Mesodermal cell (in vitro differentiated cells): ENCODE measurements at regions not wholly inside any gene's neighbourhood (a gene's known extent, or its start where the extent isn't known, plus 50 kb on each side); places are given as distances from the start of the nearest gene placed in this dataset.

Experiments used
- H3K27ac ChIP-seq: 2 replicates; pipeline ENCODE4 v1.7.0; 2013; ENCODE audit warnings: mild to moderate bottlenecking, low read depth, low read length, moderate library complexity; ENCODE audit not compliant: severe bottlenecking
- H3K36me3 ChIP-seq: 2 replicates; pipeline ENCODE4 v1.7.1; 2013; ENCODE audit warnings: mild to moderate bottlenecking, low read length, moderate library complexity; ENCODE audit not compliant: control insufficient read depth, insufficient read depth
- H3K4me1 ChIP-seq: one replicate; pipeline ENCODE4 v1.7.1; 2013; ENCODE audit warnings: mild to moderate bottlenecking, low read length; ENCODE audit not compliant: insufficient read depth, control insufficient read depth, poor library complexity, severe bottlenecking
- H3K4me3 ChIP-seq: 2 replicates; pipeline ENCODE4 v1.7.0; 2013; ENCODE audit warnings: low read length, control low read depth, mild to moderate bottlenecking; ENCODE audit not compliant: insufficient read depth, poor library complexity, severe bottlenecking; ENCODE audit errors: extremely low read depth
- H3K9me3 ChIP-seq: 2 replicates; pipeline ENCODE4 v1.7.1; 2013; ENCODE audit warnings: mild to moderate bottlenecking, low read length, moderate library complexity; ENCODE audit not compliant: control insufficient read depth
- whole genome bisulfite sequencing, 2 experiments: methylation state at CpG; one replicate each; pipeline ENCODE4 v1.1.5; 2013; ENCODE audit warnings: missing lambda C conversion rate in 2 of 2; ENCODE audit not compliant: insufficient coverage in 2 of 2; 5-methylcytosine and 5-hydroxymethylcytosine counted together

DNA sequence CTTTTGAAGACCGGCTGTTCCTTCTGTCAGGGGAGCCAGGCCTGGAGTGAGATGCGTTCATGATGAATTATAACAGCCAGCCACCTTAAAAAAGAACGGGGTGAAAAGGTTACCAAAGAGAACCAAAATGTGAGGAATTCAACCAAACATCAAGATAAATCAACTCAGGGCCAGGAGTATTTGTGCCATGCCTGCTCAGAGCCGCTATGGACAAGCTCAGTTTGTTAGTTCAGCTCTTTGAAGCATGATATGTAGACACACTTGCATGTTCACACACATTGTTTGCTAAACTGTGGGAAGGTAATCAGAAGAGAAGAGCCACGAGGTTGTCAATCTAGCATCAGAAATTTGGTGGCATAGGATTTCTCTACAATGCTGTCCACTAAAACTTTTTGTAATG, 367.4 kb upstream of the TBX3 start:
- WGBS, 2 experiments = 80 to 91% methylated on average over 2 to 4 of the region's 5 CpGs
- Histone ChIP-seq H3K4me1 (no peaks in the 10 kb centered on the region), H3K36me3 (no peaks in the 10 kb centered on the region), H3K4me3 (no peak overlapping the region), H3K27ac (no peak overlapping the region), H3K9me3 (no peaks in the 10 kb centered on the region)

- 100% methylated on average over 1 of the region's 4 CpGs; no CpG with 5 or more reads in 1 of the 2 experiments for WGBS, 2 experiments
Measured at GRCh38 chr12:115049614-115050013, 365.6 kb upstream of the TBX3 start.

GRCh38 chr12:115046805-115047204, 362.8 kb upstream of the TBX3 start:
- WGBS, 2 experiments = 100% methylated on average over 1 of the region's 1 CpG; no CpG with 5 or more reads in 1 of the 2 experiments
- no peaks in the 10 kb centered on the region for H3K4me1 ChIP-seq

More at GRCh38 chr12:115049614-115050013, 365.6 kb upstream of the TBX3 start:
- H3K4me3 ChIP-seq = no peak overlapping the region
- H3K9me3 ChIP-seq = no peaks in the 10 kb centered on the region
- no peaks in the 10 kb centered on the region for H3K4me1 ChIP-seq
- H3K36me3 ChIP-seq = no peaks in the 10 kb centered on the region
- no peak overlapping the region for H3K27ac ChIP-seq

GRCh38 chr12:115044073-115044472, 360.1 kb upstream of the TBX3 start:
- 92 to 96% methylated on average over 4 to 5 of the region's 6 CpGs for WGBS, 2 experiments
- Histone ChIP-seq H3K36me3 (no peaks in the 10 kb centered on the region), H3K4me3 (no peak overlapping the region), H3K27ac (no peak overlapping the region), H3K9me3 (no peaks in the 10 kb centered on the region), H3K4me1 (no peaks in the 10 kb centered on the region)

More at GRCh38 chr12:115046805-115047204, 362.8 kb upstream of the TBX3 start:
- no peaks in the 10 kb centered on the region for H3K9me3 ChIP-seq
- no peak overlapping the region for H3K4me3 ChIP-seq
- H3K36me3 ChIP-seq = no peaks in the 10 kb centered on the region
- H3K27ac ChIP-seq = no peak overlapping the region

- no peaks in the 10 kb centered on the region for H3K9me3 ChIP-seq
- 87 to 90% methylated on average over 4 of the region's 4 CpGs for WGBS, 2 experiments
Measured at GRCh38 chr12:115043079-115043478, 359.1 kb upstream of the TBX3 start.

DNA sequence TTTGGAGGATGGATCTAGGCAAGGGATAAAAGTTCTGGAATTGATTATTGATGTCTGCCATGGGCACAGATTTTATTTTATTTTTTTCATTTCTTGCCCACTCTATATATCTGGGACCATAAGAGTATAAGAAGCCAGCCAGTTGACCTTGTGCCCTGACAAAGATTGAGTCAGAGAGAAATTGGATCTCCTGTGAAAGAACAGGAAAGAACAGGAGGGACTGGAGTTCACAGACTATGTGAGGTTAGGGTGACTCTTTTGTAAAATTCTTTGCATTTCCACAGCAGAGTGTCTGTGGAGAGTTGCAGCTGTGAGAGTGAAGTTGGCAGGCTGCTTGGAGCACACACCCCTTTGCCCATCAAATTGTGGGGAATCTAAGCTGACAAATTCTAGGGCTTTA, 358.4 kb upstream of the TBX3 start:
- Histone ChIP-seq H3K9me3 (no peaks in the 10 kb centered on the region), H3K4me1 (no peaks in the 10 kb centered on the region), H3K27ac (no peak overlapping the region), H3K36me3 (no peaks in the 10 kb centered on the region), H3K4me3 (no peak overlapping the region)

More at GRCh38 chr12:115043079-115043478, 359.1 kb upstream of the TBX3 start:
- Histone ChIP-seq H3K4me1 (no peaks in the 10 kb centered on the region), H3K4me3 (no peak overlapping the region), H3K36me3 (no peaks in the 10 kb centered on the region), H3K27ac (no peak overlapping the region)

DNA sequence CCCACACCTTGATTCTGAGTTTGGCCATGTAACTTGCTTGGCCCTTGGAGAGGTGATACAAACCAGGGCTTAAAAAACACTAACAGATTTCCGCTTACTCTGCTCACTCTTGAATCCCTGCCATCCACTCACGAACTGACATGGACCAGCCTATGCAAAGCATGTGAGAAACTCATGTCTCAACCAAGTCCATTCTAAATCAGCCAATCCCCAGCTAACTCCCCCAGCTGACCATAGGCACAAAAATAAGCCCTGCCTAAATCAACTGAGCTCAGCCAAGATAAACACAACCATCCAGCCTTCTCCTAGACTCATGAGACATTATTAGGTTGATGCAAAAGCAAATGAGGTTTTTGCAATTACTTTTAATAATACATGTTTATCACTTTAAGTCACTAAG, 353.9 kb upstream of the TBX3 start:
- no peak overlapping the region for H3K27ac ChIP-seq
- no peaks in the 10 kb centered on the region for H3K9me3 ChIP-seq
- H3K36me3 ChIP-seq = no peaks in the 10 kb centered on the region
- WGBS, 2 experiments = 88 to 100% methylated on average over 2 of the region's 2 CpGs
- no peak overlapping the region for H3K4me3 ChIP-seq
- no peaks in the 10 kb centered on the region for H3K4me1 ChIP-seq

GRCh38 chr12:115035535-115036107, 351.6 kb upstream of the TBX3 start:
- H3K36me3 ChIP-seq = no peaks in the 10 kb centered on the region
- WGBS, 2 experiments = 42 to 75% methylated on average over 1 to 2 of the region's 2 CpGs
- no peaks in the 10 kb centered on the region for H3K4me1 ChIP-seq
- no peaks in the 10 kb centered on the region for H3K9me3 ChIP-seq
- H3K27ac ChIP-seq = no peak overlapping the region
- H3K4me3 ChIP-seq = no peak overlapping the region

DNA sequence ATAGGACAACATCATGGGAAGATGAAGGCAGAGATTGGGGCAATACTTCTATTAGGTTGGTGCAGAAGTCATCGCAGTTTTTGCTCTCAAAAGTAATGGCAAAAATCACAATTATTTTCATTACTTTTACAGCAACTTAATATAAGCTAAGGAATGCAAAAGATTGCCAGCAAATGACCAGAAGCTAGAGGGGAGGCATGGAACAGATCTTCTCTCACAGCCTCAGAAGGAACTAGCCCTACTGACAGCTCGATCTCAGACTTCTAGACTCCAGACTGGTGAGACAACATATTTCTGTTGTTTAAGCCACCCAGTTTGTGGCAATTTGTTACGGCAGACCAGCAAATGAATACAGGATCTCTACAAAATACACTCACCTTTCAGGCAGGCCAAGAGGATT, 348.5 kb upstream of the TBX3 start:
- 78 to 80% methylated on average over 1 to 2 of the region's 3 CpGs for WGBS, 2 experiments
- Histone ChIP-seq H3K4me3 (no peak overlapping the region), H3K27ac (no peak overlapping the region), H3K4me1 (no peaks in the 10 kb centered on the region), H3K9me3 (no peaks in the 10 kb centered on the region), H3K36me3 (no peaks in the 10 kb centered on the region)

DNA sequence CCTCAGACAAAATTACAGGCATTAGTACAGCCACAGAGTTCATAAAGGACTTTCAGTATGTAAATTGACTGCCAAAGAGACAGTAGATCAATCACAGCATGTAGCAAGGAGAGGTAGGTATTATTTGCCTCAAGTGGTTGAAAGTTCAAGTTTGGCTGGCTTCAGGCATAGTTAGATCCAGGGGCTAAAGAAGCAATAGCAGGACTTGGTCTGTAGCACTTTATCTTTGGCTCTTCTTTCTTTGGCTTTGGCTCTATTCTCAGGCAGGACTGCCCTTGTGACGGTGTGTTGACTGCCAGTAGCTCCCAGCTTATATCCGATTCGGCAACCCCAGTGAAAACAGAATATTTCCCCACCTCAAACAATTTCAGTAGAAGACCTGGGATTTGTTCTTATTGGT, 346.0 kb upstream of the TBX3 start:
- Histone ChIP-seq H3K4me3 (no peak overlapping the region), H3K4me1 (no peaks in the 10 kb centered on the region), H3K36me3 (no peaks in the 10 kb centered on the region), H3K27ac (no peak overlapping the region), H3K9me3 (no peaks in the 10 kb centered on the region)
- 97% methylated on average over 3 of the region's 3 CpGs; no CpG with 5 or more reads in 1 of the 2 experiments for WGBS, 2 experiments

DNA sequence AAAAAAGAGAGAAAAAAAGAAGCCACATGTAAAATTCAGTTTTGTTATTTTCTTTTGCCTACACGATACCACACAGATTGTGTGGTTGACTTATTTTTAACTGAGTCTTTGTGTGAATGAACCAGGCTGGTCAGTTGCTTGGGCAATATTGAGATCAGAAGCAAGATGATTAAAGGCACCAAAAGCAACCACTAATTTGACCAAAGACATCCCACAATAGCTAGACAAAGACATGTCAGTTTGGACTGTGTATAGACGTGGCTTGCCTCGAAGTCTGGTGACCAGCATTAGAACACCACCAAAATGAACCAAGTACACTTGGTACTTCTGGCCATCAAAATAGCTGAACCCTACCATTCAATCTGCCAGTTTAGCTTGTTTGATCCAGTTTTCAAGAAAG, 340.6 kb upstream of the TBX3 start:
- H3K4me1 ChIP-seq = no peaks in the 10 kb centered on the region
- H3K36me3 ChIP-seq = no peaks in the 10 kb centered on the region
- WGBS, 2 experiments = 100% methylated on average over 2 of the region's 3 CpGs; no CpG with 5 or more reads in 1 of the 2 experiments
- peaks cover 8% of the 10 kb centered on the region for H3K9me3 ChIP-seq
- H3K4me3 ChIP-seq = no peak overlapping the region
- H3K27ac ChIP-seq = no peak overlapping the region
